Spinal cord (tissue), 9 donors: ENCODE measurements at regions not wholly inside any gene's neighbourhood (a gene's known extent, or its start where the extent isn't known, plus 50 kb on each side); places are given as distances from the start of the nearest gene placed in this dataset.
"Not testable (repeated sequence)": the region's sequence is repeated elsewhere in the genome, so short reads cannot be mapped to it uniquely, and the experiment has no call there.

ENCODE experiments used
- DNase-seq, 6 donors: peaks; one replicate each; pipeline versions ENCODE4 v3.0.0 to v3.0.0-alpha.2; 2013 to 2015; ENCODE audit warnings: low spot score in 6 of 6, low read depth in 4 of 6
- H3K27ac ChIP-seq: one replicate; pipeline ENCODE4 v1.5.1; 2013; ENCODE audit warnings: low read depth, low read length, control low read depth
- H3K27me3 ChIP-seq: one replicate; pipeline ENCODE4 v1.6.1; 2013; ENCODE audit warnings: low read length; ENCODE audit not compliant: control insufficient read depth, insufficient read depth
- H3K36me3 ChIP-seq: one replicate; pipeline ENCODE4 v1.6.1; 2013; ENCODE audit warnings: low read length; ENCODE audit not compliant: control insufficient read depth, insufficient read depth
- H3K4me1 ChIP-seq: one replicate; pipeline ENCODE4 v1.6.1; 2013; ENCODE audit warnings: low read length; ENCODE audit not compliant: control insufficient read depth, insufficient read depth
- H3K4me3 ChIP-seq: one replicate; pipeline ENCODE4 v1.5.1; 2013; ENCODE audit warnings: low read depth, low read length, control low read depth
- H3K9me3 ChIP-seq: one replicate; pipeline ENCODE4 v1.6.1; 2013; ENCODE audit warnings: low read length; ENCODE audit not compliant: control insufficient read depth, insufficient read depth
- WGBS: methylation state at CpG from one replicate; pipeline ENCODE4 v1.1.5; 2013; ENCODE audit warnings: missing lambda C conversion rate; ENCODE audit not compliant: insufficient coverage; 5-methylcytosine and 5-hydroxymethylcytosine counted together
- donor health status: healthy.

- not testable (repeated sequence) for H3K4me3 ChIP-seq, H3K4me1 ChIP-seq, H3K9me3 ChIP-seq, H3K27me3 ChIP-seq, H3K27ac ChIP-seq, H3K36me3 ChIP-seq, DNase-seq
- no CpG with 5 or more reads among the region's 1 CpG for WGBS
Observed at GRCh38 chr1:120995025-120995424, 105.5 kb downstream of the PPIAL4A start.

- not testable (repeated sequence) for H3K27ac ChIP-seq, H3K4me3 ChIP-seq, H3K36me3 ChIP-seq, H3K9me3 ChIP-seq, H3K27me3 ChIP-seq, DNase-seq, H3K4me1 ChIP-seq
- WGBS, result no CpG with 5 or more reads among the region's 10 CpGs
Observed at GRCh38 chr1:121001090-121001726, 111.6 kb downstream of the PPIAL4A start.

- H3K36me3 ChIP-seq, H3K4me3 ChIP-seq, H3K27ac ChIP-seq, H3K9me3 ChIP-seq, H3K4me1 ChIP-seq, DNase-seq: not testable (repeated sequence)
- peaks cover 13% of the 10 kb centered on the region for H3K27me3 ChIP-seq
- no CpG with 5 or more reads among the region's 3 CpGs for WGBS
Observed at GRCh38 chr1:121003230-121003629, 113.7 kb downstream of the PPIAL4A start.

- not testable (repeated sequence) for H3K4me3 ChIP-seq, H3K4me1 ChIP-seq, H3K9me3 ChIP-seq, H3K36me3 ChIP-seq, H3K27ac ChIP-seq
- DNase-seq, result peak in 2 of 6 donors; percentile 0 to 4
- H3K27me3 ChIP-seq, result peaks cover 21% of the 10 kb centered on the region
- WGBS, result 6% methylated on average over 11 of the region's 21 CpGs
Observed at GRCh38 chr1:121006826-121007225, 117.3 kb downstream of the PPIAL4A start.

- WGBS, result 0% methylated on average over 4 of the region's 10 CpGs
- H3K4me1 ChIP-seq, H3K9me3 ChIP-seq, H3K4me3 ChIP-seq, H3K36me3 ChIP-seq, H3K27ac ChIP-seq: not testable (repeated sequence)
- DNase-seq, result peak in 2 of 6 donors; percentile 31 to 32
- peaks cover 21% of the 10 kb centered on the region for H3K27me3 ChIP-seq
Observed at GRCh38 chr1:121007755-121008154, 118.2 kb downstream of the PPIAL4A start.

GRCh38 chr1:121008512-121009215, 119.1 kb downstream of the PPIAL4A start:
- not testable (repeated sequence) for H3K36me3 ChIP-seq, H3K9me3 ChIP-seq, H3K4me3 ChIP-seq, H3K4me1 ChIP-seq, H3K27ac ChIP-seq
- peak in 2 of 6 donors; percentile 0 to 11 for DNase-seq
- peaks cover 21% of the 10 kb centered on the region for H3K27me3 ChIP-seq
- WGBS, result 7% methylated on average over 14 of the region's 46 CpGs

GRCh38 chr1:121009216-121010057, 119.9 kb downstream of the PPIAL4A start:
- H3K27ac ChIP-seq, H3K36me3 ChIP-seq, H3K9me3 ChIP-seq, H3K4me1 ChIP-seq, H3K4me3 ChIP-seq: not testable (repeated sequence)
- peaks cover 21% of the 10 kb centered on the region for H3K27me3 ChIP-seq
- 4% methylated on average over 5 of the region's 59 CpGs for WGBS
- DNase-seq, result peak in 2 of 6 donors; percentile 32 to 53

GRCh38 chr1:121010141-121010540, 120.6 kb downstream of the PPIAL4A start:
- DNase-seq, H3K4me3 ChIP-seq, H3K36me3 ChIP-seq, H3K9me3 ChIP-seq, H3K27ac ChIP-seq, H3K4me1 ChIP-seq: not testable (repeated sequence)
- WGBS, result no CpG with 5 or more reads among the region's 22 CpGs
- peaks cover 21% of the 10 kb centered on the region for H3K27me3 ChIP-seq

- H3K4me1 ChIP-seq, DNase-seq, H3K27ac ChIP-seq, H3K4me3 ChIP-seq, H3K27me3 ChIP-seq, H3K9me3 ChIP-seq, H3K36me3 ChIP-seq: not testable (repeated sequence)
- no CpG with 5 or more reads among the region's 1 CpG for WGBS
Observed at GRCh38 chr1:121013181-121013580, 123.6 kb downstream of the PPIAL4A start.
